NCI-H128 (cell line): ENCODE measurements at regions not wholly inside any gene's neighbourhood (a gene's known extent, or its start where the extent isn't known, plus 50 kb on each side); places are given as distances from the start of the nearest gene placed in this dataset.

Source experiments
- DNase-seq: peaks from one replicate; lab custom pipeline; 2025; ENCODE audit not compliant: unreplicated experiment; lab: John Stamatoyannopoulos, UW

- DNase-seq: no peak
Measured at GRCh38 chr2:60168247-60168646, 385.2 kb downstream of the BCL11A start.

- no peak for DNase-seq
Measured at GRCh38 chr2:60167089-60167488, 386.4 kb downstream of the BCL11A start.

- DNase-seq: no peak
Measured at GRCh38 chr2:60163691-60164090, 389.8 kb downstream of the BCL11A start.

GRCh38 chr2:60159519-60159918, 393.9 kb downstream of the BCL11A start:
- DNase-seq: no peak

GRCh38 chr2:60158262-60158661, 395.2 kb downstream of the BCL11A start:
- DNase-seq: no peak

- no peak for DNase-seq
Measured at GRCh38 chr2:60157283-60157682, 396.2 kb downstream of the BCL11A start.

GRCh38 chr2:60154142-60154541, 399.3 kb downstream of the BCL11A start:
- no peak for DNase-seq

GRCh38 chr2:60152226-60152833, 401.1 kb downstream of the BCL11A start:
- DNase-seq: no peak

- no peak for DNase-seq
Measured at GRCh38 chr2:60149176-60149575, 404.3 kb downstream of the BCL11A start.

- no peak for DNase-seq
Measured at GRCh38 chr2:60148716-60149115, 404.7 kb downstream of the BCL11A start.

GRCh38 chr2:60140185-60140584, 413.3 kb downstream of the BCL11A start:
- no peak for DNase-seq

GRCh38 chr2:60136913-60137312, 416.5 kb downstream of the BCL11A start:
- DNase-seq: no peak

GRCh38 chr2:60127191-60127590, 426.3 kb downstream of the BCL11A start:
- no peak for DNase-seq

- no peak for DNase-seq
Measured at GRCh38 chr2:60125611-60126426, 427.6 kb downstream of the BCL11A start.

- no peak for DNase-seq
Measured at GRCh38 chr2:60119778-60120177, 433.7 kb downstream of the BCL11A start.

- no peak for DNase-seq
Measured at GRCh38 chr2:60118917-60119316, 434.5 kb downstream of the BCL11A start.

GRCh38 chr2:60118061-60118460, 435.4 kb downstream of the BCL11A start:
- DNase-seq: no peak

- DNase-seq: no peak
Measured at GRCh38 chr2:60116161-60116875, 437.1 kb downstream of the BCL11A start.

GRCh38 chr2:60109744-60110143, 443.7 kb downstream of the BCL11A start:
- DNase-seq: no peak

- DNase-seq: no peak
Measured at GRCh38 chr2:60106836-60107529, 446.5 kb downstream of the BCL11A start.

- DNase-seq: no peak
Measured at GRCh38 chr2:60105906-60106305, 447.5 kb downstream of the BCL11A start.
